Neural crest cell (in vitro differentiated cells): ENCODE measurements at regions not wholly inside any gene's neighbourhood (a gene's known extent, or its start where the extent isn't known, plus 50 kb on each side); places are given as distances from the start of the nearest gene placed in this dataset.

Experiments
- DNase-seq: peaks from one replicate; pipeline ENCODE4 v3.0.0; 2021; ENCODE audit warnings: low read depth, mixed read lengths, low spot score
- H3K27ac Mint-ChIP-seq: one replicate; pipeline ENCODE4 v1.8.0; 2021; ENCODE audit warnings: mild to moderate bottlenecking, mixed read lengths; ENCODE audit not compliant: unreplicated experiment
- H3K27me3 Mint-ChIP-seq: 2 replicates; pipeline ENCODE4 v1.8.0; 2021; ENCODE audit warnings: low read depth, mild to moderate bottlenecking, mixed read lengths
- H3K36me3 Mint-ChIP-seq: 2 replicates; pipeline ENCODE4 v1.8.0; 2021; ENCODE audit warnings: low read depth, mild to moderate bottlenecking, mixed read lengths
- H3K4me1 Mint-ChIP-seq: 2 replicates; pipeline ENCODE4 v1.8.0; 2021; ENCODE audit warnings: mixed read lengths
- H3K4me3 Mint-ChIP-seq: one replicate; pipeline ENCODE4 v1.8.0; 2021; ENCODE audit warnings: mild to moderate bottlenecking, mixed read lengths
- H3K9me3 Mint-ChIP-seq: 2 replicates; pipeline ENCODE4 v1.8.0; 2021; ENCODE audit warnings: mixed read lengths
- CTCF ChIP-seq: fragments of 200-600 bp; sonication (generic); conservative IDR thresholded peaks from 2 replicates; pipeline ENCODE4 v1.5.0; 2021; ENCODE audit warnings: antibody characterized with exemption, mild to moderate bottlenecking

- H3K4me3 Mint-ChIP-seq = no peak overlapping the region
- H3K4me1 Mint-ChIP-seq = peaks cover 10% of the 10 kb centered on the region
- no peaks in the 10 kb centered on the region for H3K27me3 Mint-ChIP-seq
Measured at GRCh38 chr15:63452552-63453136, 51.7 kb upstream of the USP3 start.

GRCh38 chr15:63453186-63453905, 51.0 kb upstream of the USP3 start:
- Mint-ChIP-seq H3K27ac (no peak overlapping the region), H3K4me1 (peaks cover 10% of the 10 kb centered on the region), H3K36me3 (no peaks in the 10 kb centered on the region), H3K27me3 (no peaks in the 10 kb centered on the region), H3K4me3 (no peak overlapping the region), H3K9me3 (peaks cover 4% of the 10 kb centered on the region)
- TF ChIP-seq CTCF = no peak
- DNase-seq = no peak

More at GRCh38 chr15:63452552-63453136, 51.7 kb upstream of the USP3 start:
- no peak for TF ChIP-seq CTCF
- no peak for DNase-seq
- Mint-ChIP-seq H3K9me3 (no peaks in the 10 kb centered on the region), H3K36me3 (no peaks in the 10 kb centered on the region), H3K27ac (no peak overlapping the region)

- Mint-ChIP-seq H3K9me3 (peaks cover 7% of the 10 kb centered on the region), H3K27me3 (no peaks in the 10 kb centered on the region), H3K27ac (no peak overlapping the region), H3K4me1 (peaks cover 9% of the 10 kb centered on the region), H3K36me3 (no peaks in the 10 kb centered on the region), H3K4me3 (no peak overlapping the region)
- TF ChIP-seq CTCF = no peak
- no peak for DNase-seq
Measured at GRCh38 chr15:63454503-63455211, 49.7 kb upstream of the USP3 start.
